GM23338 (cell line): ENCODE measurements at regions not wholly inside any gene's neighbourhood (a gene's known extent, or its start where the extent isn't known, plus 50 kb on each side); places are given as distances from the start of the nearest gene placed in this dataset.

Experiments
- ATAC-seq: fragments of 200-7000 bp; cut with Tn5 transposase; 3 replicates; pipeline ENCODE4 v1.9.1; 2020
- DNase-seq: peaks from one replicate; pipeline ENCODE4 v3.0.0-alpha.2; 2015; ENCODE audit warnings: low spot score
- H2AFZ ChIP-seq: fragments of 200-600 bp; sonication (generic); 2 replicates; pipeline ENCODE4 v1.8.0; 2016; ENCODE audit warnings: antibody characterized with exemption, mild to moderate bottlenecking, moderate library complexity
- H3F3A ChIP-seq: fragments of 200-600 bp; sonication (generic); replicated peaks from 2 replicates; pipeline ENCODE4 v1.8.0; 2017; ENCODE audit warnings: antibody characterized with exemption, mixed run types, low read depth
- H3K27ac ChIP-seq: fragments of 200-600 bp; sonication (generic); 2 replicates; pipeline ENCODE4 v1.6.1; 2016; ENCODE audit warnings: low read depth
- H3K27me3 ChIP-seq: fragments of 200-600 bp; sonication (generic); 2 replicates; pipeline ENCODE4 v1.8.0; 2016; ENCODE audit warnings: mild to moderate bottlenecking, mixed run types, moderate library complexity; ENCODE audit not compliant: insufficient read depth
- H3K36me3 ChIP-seq: fragments of 200-600 bp; sonication (generic); 2 replicates; pipeline ENCODE4 v1.8.0; 2016; ENCODE audit warnings: mild to moderate bottlenecking; ENCODE audit not compliant: insufficient read depth
- H3K4me1 ChIP-seq: fragments of 200-600 bp; sonication (generic); 2 replicates; pipeline ENCODE4 v1.8.0; 2016; ENCODE audit warnings: mild to moderate bottlenecking, moderate library complexity; ENCODE audit not compliant: insufficient read depth
- H3K4me2 ChIP-seq: fragments of 200-600 bp; sonication (generic); 2 replicates; pipeline ENCODE4 v1.7.1; 2017; ENCODE audit warnings: mixed run types
- H3K4me3 ChIP-seq: fragments of 200-600 bp; sonication (generic); 2 replicates; pipeline ENCODE4 v1.6.1; 2016; ENCODE audit warnings: mixed run types
- H3K79me2 ChIP-seq: fragments of 200-600 bp; sonication (generic); replicated peaks from 2 replicates; pipeline ENCODE4 v1.8.0; 2017; ENCODE audit warnings: mild to moderate bottlenecking; ENCODE audit not compliant: insufficient read depth
- H3K9me2 ChIP-seq: fragments of 200-600 bp; sonication (generic); 2 replicates; pipeline ENCODE4 v1.8.0; 2017; ENCODE audit not compliant: insufficient read depth
- H4K20me1 ChIP-seq: fragments of 200-600 bp; sonication (generic); replicated peaks from 2 replicates; pipeline ENCODE4 v1.8.0; 2017; ENCODE audit warnings: mild to moderate bottlenecking; ENCODE audit not compliant: insufficient read depth
- H3K27ac Mint-ChIP-seq: 2 replicates; pipeline ENCODE4 v1.8.0; 2020; ENCODE audit warnings: inconsistent platforms, mild to moderate bottlenecking, moderate library complexity, mixed read lengths
- H3K27me3 Mint-ChIP-seq: 3 replicates; pipeline ENCODE4 v1.8.0; 2022; ENCODE audit warnings: low read depth, mild to moderate bottlenecking, moderate library complexity, mixed read lengths, inconsistent platforms; ENCODE audit not compliant: insufficient read depth, poor library complexity
- H3K36me3 Mint-ChIP-seq: 3 replicates; pipeline ENCODE4 v1.8.0; 2021; ENCODE audit warnings: low read depth, mild to moderate bottlenecking, inconsistent platforms, moderate library complexity, mixed read lengths
- H3K4me1 Mint-ChIP-seq: 3 replicates; pipeline ENCODE4 v1.8.0; 2020; ENCODE audit warnings: mild to moderate bottlenecking, inconsistent platforms, mixed read lengths
- H3K4me3 Mint-ChIP-seq: 3 replicates; pipeline ENCODE4 v1.8.0; 2021; ENCODE audit warnings: moderate library complexity, mild to moderate bottlenecking, inconsistent platforms, mixed read lengths
- H3K9me3 Mint-ChIP-seq: 3 replicates; pipeline ENCODE4 v1.8.0; 2020; ENCODE audit warnings: moderate library complexity, mild to moderate bottlenecking, inconsistent platforms, mixed read lengths
- CREB1 ChIP-seq: fragments of 250-450 bp; sonication (Bioruptor Pico); IDR thresholded peaks from 2 replicates; pipeline ENCODE4 v1.5.0; 2020; ENCODE audit warnings: low read depth, mild to moderate bottlenecking, moderate library complexity
- EZH2 ChIP-seq: fragments of 200-600 bp; sonication (generic); IDR thresholded peaks from one replicate; pipeline ENCODE4 v1.8.0; 2017; ENCODE audit warnings: antibody characterized with exemption, mild to moderate bottlenecking, low read depth; ENCODE audit not compliant: unreplicated experiment
- EZH2phosphoT487 ChIP-seq: fragments of 200-600 bp; sonication (generic); IDR thresholded peaks from one replicate; pipeline ENCODE4 v1.8.1; 2018; ENCODE audit warnings: antibody characterized with exemption; ENCODE audit not compliant: unreplicated experiment
- JUNB ChIP-seq: IDR thresholded peaks from one replicate; pipeline ENCODE4 v1.6.1; 2016; ENCODE audit warnings: antibody characterized with exemption; ENCODE audit not compliant: unreplicated experiment
- NANOG ChIP-seq: IDR thresholded peaks from 2 replicates; pipeline ENCODE4 v1.6.1; 2016; ENCODE audit warnings: antibody characterized with exemption, borderline replicate concordance
- POLR2AphosphoS5 ChIP-seq: IDR thresholded peaks from 2 replicates; pipeline ENCODE4 v1.6.1; 2016; ENCODE audit warnings: antibody characterized with exemption, low read depth
- STAT1 ChIP-seq: IDR thresholded peaks from one replicate; pipeline ENCODE4 v1.6.1; 2016; ENCODE audit warnings: antibody characterized with exemption; ENCODE audit not compliant: unreplicated experiment
- ZNF114 ChIP-seq: fragments of 250-450 bp; sonication (Bioruptor Pico); IDR thresholded peaks from 2 replicates; pipeline ENCODE4 v1.5.0; 2020; ENCODE audit warnings: mild to moderate bottlenecking, moderate library complexity
- ZNF331 ChIP-seq: fragments of 250-450 bp; sonication (Bioruptor Pico); IDR thresholded peaks from 2 replicates; pipeline ENCODE4 v1.5.0; 2020; ENCODE audit warnings: low read depth, mild to moderate bottlenecking, moderate library complexity
- TF ChIP-seq, protein P1 (sequence below): IDR thresholded peaks from 2 replicates; pipeline ENCODE4 v1.6.1; 2016; ENCODE audit warnings: antibody characterized with exemption
- TF ChIP-seq, protein P2 (sequence below): fragments of 250-450 bp; sonication (Bioruptor Pico); IDR thresholded peaks from 2 replicates; pipeline ENCODE4 v1.5.0; 2020; ENCODE audit warnings: mild to moderate bottlenecking, moderate library complexity
- TF ChIP-seq, protein P3 (sequence below): IDR thresholded peaks from one replicate; pipeline ENCODE4 v1.6.1; 2018; ENCODE audit warnings: antibody characterized with exemption; ENCODE audit not compliant: unreplicated experiment
- TF ChIP-seq, protein P4 (sequence below), 2 experiments: fragments of 200-600 bp in 1 of 2; sonication (generic) in 1 of 2; conservative IDR thresholded peaks; 2 replicates each; pipeline versions ENCODE4 v1.5.1 to v1.6.1; 2016 to 2017; ENCODE audit warnings: antibody characterized with exemption in 2 of 2, low read depth in 2 of 2, mild to moderate bottlenecking in 2 of 2, moderate library complexity in 1 of 2

DNA sequence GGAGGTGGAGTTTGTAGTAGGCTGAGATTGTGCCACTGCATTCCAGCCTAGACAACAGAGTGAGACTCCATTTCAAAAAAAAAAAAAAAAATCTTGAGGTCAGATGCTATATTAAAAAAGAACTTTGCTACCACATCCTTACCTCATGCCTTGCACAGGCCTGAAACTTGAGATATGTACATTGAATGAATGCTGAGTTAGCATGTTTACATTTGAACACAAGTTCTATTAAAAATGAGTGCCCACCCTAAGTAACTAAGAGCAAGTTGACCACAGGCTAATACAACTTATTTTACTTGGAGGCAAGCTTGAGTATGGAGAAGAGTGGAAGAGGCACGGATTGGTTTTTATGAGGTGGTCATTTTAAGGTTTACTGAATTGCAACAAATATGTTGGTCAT lies 276.6 kb upstream of the GATB start:
- H3K4me3 ChIP-seq: no peak overlapping the region
- peaks cover 3% of the 10 kb centered on the region; the same call in 1 of the 2 replicates for H3K9me2 ChIP-seq
- ATAC-seq (no peak), DNase-seq (no peak)
- no peak overlapping the region for H3K27ac ChIP-seq
- no peaks in the 10 kb centered on the region for H3K36me3 ChIP-seq
- no peaks in the 10 kb centered on the region for H3F3A ChIP-seq
- H3K79me2 ChIP-seq: no peaks in the 10 kb centered on the region
- Mint-ChIP-seq H3K4me3 (no peak overlapping the region), H3K36me3 (no peaks in the 10 kb centered on the region), H3K9me3 (no peaks in the 10 kb centered on the region), H3K4me1 (peaks cover 3% of the 10 kb centered on the region; the same call in 2 of the 3 replicates), H3K27me3 (peaks cover 3% of the 10 kb centered on the region), H3K27ac (no peak overlapping the region)
- H3K27me3 ChIP-seq: no peaks in the 10 kb centered on the region
- H3K4me1 ChIP-seq: no peaks in the 10 kb centered on the region
- no peak overlapping the region for H3K4me2 ChIP-seq
- no peaks in the 10 kb centered on the region for H4K20me1 ChIP-seq
- TF ChIP-seq CREB1 (CRISPR knock-in tag) (no peak), NANOG (no peak), STAT1 (no peak), JUNB (no peak), EZH2 (no peak), ZNF331 (no peak), ZNF114 (CRISPR knock-in tag) (no peak), POLR2AphosphoS5 (no peak), EZH2phosphoT487 (no peak)
- TF ChIP-seq, protein P1, sequence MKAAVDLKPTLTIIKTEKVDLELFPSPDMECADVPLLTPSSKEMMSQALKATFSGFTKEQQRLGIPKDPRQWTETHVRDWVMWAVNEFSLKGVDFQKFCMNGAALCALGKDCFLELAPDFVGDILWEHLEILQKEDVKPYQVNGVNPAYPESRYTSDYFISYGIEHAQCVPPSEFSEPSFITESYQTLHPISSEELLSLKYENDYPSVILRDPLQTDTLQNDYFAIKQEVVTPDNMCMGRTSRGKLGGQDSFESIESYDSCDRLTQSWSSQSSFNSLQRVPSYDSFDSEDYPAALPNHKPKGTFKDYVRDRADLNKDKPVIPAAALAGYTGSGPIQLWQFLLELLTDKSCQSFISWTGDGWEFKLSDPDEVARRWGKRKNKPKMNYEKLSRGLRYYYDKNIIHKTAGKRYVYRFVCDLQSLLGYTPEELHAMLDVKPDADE: no peak
- TF ChIP-seq, protein P2, sequence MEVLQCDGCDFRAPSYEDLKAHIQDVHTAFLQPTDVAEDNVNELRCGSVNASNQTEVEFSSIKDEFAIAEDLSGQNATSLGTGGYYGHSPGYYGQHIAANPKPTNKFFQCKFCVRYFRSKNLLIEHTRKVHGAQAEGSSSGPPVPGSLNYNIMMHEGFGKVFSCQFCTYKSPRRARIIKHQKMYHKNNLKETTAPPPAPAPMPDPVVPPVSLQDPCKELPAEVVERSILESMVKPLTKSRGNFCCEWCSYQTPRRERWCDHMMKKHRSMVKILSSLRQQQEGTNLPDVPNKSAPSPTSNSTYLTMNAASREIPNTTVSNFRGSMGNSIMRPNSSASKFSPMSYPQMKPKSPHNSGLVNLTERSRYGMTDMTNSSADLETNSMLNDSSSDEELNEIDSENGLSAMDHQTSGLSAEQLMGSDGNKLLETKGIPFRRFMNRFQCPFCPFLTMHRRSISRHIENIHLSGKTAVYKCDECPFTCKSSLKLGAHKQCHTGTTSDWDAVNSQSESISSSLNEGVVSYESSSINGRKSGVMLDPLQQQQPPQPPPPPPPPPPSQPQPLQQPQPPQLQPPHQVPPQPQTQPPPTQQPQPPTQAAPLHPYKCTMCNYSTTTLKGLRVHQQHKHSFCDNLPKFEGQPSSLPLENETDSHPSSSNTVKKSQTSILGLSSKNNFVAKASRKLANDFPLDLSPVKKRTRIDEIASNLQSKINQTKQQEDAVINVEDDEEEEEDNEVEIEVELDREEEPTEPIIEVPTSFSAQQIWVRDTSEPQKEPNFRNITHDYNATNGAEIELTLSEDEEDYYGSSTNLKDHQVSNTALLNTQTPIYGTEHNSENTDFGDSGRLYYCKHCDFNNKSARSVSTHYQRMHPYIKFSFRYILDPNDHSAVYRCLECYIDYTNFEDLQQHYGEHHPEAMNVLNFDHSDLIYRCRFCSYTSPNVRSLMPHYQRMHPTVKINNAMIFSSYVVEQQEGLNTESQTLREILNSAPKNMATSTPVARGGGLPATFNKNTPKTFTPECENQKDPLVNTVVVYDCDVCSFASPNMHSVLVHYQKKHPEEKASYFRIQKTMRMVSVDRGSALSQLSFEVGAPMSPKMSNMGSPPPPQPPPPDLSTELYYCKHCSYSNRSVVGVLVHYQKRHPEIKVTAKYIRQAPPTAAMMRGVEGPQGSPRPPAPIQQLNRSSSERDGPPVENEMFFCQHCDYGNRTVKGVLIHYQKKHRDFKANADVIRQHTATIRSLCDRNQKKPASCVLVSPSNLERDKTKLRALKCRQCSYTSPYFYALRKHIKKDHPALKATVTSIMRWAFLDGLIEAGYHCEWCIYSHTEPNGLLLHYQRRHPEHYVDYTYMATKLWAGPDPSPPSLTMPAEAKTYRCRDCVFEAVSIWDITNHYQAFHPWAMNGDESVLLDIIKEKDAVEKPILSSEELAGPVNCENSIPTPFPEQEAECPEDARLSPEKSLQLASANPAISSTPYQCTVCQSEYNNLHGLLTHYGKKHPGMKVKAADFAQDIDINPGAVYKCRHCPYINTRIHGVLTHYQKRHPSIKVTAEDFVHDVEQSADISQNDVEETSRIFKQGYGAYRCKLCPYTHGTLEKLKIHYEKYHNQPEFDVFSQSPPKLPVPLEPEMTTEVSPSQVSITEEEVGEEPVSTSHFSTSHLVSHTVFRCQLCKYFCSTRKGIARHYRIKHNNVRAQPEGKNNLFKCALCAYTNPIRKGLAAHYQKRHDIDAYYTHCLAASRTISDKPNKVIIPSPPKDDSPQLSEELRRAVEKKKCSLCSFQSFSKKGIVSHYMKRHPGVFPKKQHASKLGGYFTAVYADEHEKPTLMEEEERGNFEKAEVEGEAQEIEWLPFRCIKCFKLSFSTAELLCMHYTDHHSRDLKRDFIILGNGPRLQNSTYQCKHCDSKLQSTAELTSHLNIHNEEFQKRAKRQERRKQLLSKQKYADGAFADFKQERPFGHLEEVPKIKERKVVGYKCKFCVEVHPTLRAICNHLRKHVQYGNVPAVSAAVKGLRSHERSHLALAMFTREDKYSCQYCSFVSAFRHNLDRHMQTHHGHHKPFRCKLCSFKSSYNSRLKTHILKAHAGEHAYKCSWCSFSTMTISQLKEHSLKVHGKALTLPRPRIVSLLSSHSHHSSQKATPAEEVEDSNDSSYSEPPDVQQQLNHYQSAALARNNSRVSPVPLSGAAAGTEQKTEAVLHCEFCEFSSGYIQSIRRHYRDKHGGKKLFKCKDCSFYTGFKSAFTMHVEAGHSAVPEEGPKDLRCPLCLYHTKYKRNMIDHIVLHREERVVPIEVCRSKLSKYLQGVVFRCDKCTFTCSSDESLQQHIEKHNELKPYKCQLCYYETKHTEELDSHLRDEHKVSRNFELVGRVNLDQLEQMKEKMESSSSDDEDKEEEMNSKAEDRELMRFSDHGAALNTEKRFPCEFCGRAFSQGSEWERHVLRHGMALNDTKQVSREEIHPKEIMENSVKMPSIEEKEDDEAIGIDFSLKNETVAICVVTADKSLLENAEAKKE (CRISPR knock-in tag): no peak
- TF ChIP-seq, protein P3, sequence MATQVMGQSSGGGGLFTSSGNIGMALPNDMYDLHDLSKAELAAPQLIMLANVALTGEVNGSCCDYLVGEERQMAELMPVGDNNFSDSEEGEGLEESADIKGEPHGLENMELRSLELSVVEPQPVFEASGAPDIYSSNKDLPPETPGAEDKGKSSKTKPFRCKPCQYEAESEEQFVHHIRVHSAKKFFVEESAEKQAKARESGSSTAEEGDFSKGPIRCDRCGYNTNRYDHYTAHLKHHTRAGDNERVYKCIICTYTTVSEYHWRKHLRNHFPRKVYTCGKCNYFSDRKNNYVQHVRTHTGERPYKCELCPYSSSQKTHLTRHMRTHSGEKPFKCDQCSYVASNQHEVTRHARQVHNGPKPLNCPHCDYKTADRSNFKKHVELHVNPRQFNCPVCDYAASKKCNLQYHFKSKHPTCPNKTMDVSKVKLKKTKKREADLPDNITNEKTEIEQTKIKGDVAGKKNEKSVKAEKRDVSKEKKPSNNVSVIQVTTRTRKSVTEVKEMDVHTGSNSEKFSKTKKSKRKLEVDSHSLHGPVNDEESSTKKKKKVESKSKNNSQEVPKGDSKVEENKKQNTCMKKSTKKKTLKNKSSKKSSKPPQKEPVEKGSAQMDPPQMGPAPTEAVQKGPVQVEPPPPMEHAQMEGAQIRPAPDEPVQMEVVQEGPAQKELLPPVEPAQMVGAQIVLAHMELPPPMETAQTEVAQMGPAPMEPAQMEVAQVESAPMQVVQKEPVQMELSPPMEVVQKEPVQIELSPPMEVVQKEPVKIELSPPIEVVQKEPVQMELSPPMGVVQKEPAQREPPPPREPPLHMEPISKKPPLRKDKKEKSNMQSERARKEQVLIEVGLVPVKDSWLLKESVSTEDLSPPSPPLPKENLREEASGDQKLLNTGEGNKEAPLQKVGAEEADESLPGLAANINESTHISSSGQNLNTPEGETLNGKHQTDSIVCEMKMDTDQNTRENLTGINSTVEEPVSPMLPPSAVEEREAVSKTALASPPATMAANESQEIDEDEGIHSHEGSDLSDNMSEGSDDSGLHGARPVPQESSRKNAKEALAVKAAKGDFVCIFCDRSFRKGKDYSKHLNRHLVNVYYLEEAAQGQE: no peak
- TF ChIP-seq, protein P4, sequence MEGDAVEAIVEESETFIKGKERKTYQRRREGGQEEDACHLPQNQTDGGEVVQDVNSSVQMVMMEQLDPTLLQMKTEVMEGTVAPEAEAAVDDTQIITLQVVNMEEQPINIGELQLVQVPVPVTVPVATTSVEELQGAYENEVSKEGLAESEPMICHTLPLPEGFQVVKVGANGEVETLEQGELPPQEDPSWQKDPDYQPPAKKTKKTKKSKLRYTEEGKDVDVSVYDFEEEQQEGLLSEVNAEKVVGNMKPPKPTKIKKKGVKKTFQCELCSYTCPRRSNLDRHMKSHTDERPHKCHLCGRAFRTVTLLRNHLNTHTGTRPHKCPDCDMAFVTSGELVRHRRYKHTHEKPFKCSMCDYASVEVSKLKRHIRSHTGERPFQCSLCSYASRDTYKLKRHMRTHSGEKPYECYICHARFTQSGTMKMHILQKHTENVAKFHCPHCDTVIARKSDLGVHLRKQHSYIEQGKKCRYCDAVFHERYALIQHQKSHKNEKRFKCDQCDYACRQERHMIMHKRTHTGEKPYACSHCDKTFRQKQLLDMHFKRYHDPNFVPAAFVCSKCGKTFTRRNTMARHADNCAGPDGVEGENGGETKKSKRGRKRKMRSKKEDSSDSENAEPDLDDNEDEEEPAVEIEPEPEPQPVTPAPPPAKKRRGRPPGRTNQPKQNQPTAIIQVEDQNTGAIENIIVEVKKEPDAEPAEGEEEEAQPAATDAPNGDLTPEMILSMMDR (conservative IDR thresholded peaks at IDR 0.05; ENCODE audit: low read depth in 2 of 2): no peak
- no peak overlapping the region for H2AFZ ChIP-seq
